GM19193 (cell line): ENCODE measurements at regions not wholly inside any gene's neighbourhood (a gene's known extent, or its start where the extent isn't known, plus 50 kb on each side); places are given as distances from the start of the nearest gene placed in this dataset.

Experiments
- POLR2A ChIP-seq: IDR thresholded peaks from 4 replicates; pipeline ENCODE4 v1.6.1; 2011; ENCODE audit not compliant: insufficient read depth, insufficient read length; ENCODE audit errors: extremely low read depth

GRCh38 chr1:23620605-23621004 lies 61.3 kb upstream of the ID3 start:
- no peak for TF ChIP-seq POLR2A

- no peak for TF ChIP-seq POLR2A
Observed at GRCh38 chr1:23619299-23620188, 60.2 kb upstream of the ID3 start.

GRCh38 chr1:23618586-23619083 lies 59.3 kb upstream of the ID3 start:
- TF ChIP-seq POLR2A, result no peak

DNA sequence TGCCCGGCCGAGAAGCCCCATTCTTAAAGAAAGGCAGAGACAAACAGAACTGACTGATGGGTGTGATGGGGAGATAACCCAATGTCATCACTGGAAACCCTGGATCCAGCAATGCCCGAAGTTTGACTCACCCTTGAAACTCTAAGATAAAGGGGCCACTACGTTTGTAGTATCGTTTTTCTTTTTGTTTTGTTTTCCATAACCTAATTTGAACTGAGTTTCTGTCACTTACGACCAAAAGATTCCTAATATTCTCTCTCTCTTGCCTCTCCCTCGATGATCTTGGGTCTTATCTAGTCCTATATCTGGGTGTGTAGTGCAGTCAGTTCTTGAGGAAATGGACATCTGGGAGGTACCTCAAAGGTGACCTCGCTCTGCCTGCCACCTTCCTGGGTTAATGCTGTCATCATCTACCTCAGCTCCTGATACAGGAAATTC lies 57.8 kb upstream of the ID3 start:
- TF ChIP-seq POLR2A, result no peak

GRCh38 chr1:23616292-23616824 lies 57.1 kb upstream of the ID3 start:
- no peak for TF ChIP-seq POLR2A

DNA sequence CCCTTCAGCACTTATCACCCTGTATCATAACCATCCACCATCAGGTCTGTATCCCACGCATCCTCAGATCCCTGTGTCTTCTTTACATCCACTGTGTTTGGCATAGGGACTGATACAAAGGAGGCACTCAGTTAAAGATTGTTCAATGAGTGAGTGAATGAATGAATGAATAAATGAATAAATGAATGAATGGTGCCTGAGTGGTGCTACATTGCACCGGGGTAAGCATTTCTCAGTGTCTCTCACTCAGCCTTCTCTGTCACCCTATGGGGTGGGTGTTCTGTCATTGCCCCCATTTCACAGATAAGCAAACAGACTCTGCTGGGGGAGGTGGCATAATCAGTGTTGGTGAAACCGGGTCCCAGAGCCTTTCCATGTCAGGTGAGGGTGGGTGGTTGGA lies 56.6 kb upstream of the ID3 start:
- TF ChIP-seq POLR2A, result no peak

GRCh38 chr1:23615423-23615822 lies 56.1 kb upstream of the ID3 start:
- TF ChIP-seq POLR2A, result no peak

DNA sequence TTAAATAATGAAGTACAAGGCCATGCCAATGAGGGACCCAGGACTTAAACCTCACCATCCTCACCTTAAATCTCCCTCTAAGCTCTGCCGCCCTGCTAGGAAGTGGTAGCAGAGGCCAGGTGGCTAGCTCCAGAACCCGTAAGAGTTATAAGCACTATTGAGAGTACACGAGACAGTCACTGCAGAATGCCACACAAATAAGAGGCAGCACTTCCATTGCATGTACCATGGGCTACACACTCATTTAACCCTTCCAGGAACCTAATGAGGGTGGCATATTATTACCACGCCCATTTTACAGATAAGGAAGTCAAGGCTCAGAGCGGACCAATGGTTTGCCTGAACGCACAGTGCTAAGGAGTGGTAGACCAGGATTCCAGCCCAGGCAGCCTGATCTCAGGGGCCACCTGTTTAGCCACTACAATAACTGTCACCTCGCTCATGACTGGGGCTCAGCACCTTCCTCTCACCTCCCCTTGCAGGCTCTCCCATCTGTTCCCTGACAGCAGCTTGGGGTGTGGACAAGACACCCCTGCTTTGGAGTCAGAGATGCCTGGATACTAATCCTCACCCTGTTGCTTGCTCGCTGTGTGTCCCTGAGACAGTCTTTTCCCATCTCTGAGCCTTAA lies 54.8 kb upstream of the ID3 start:
- TF ChIP-seq POLR2A, result peak; percentile 26

- no peak for TF ChIP-seq POLR2A
Observed at GRCh38 chr1:23613191-23614031, 54.1 kb upstream of the ID3 start.

DNA sequence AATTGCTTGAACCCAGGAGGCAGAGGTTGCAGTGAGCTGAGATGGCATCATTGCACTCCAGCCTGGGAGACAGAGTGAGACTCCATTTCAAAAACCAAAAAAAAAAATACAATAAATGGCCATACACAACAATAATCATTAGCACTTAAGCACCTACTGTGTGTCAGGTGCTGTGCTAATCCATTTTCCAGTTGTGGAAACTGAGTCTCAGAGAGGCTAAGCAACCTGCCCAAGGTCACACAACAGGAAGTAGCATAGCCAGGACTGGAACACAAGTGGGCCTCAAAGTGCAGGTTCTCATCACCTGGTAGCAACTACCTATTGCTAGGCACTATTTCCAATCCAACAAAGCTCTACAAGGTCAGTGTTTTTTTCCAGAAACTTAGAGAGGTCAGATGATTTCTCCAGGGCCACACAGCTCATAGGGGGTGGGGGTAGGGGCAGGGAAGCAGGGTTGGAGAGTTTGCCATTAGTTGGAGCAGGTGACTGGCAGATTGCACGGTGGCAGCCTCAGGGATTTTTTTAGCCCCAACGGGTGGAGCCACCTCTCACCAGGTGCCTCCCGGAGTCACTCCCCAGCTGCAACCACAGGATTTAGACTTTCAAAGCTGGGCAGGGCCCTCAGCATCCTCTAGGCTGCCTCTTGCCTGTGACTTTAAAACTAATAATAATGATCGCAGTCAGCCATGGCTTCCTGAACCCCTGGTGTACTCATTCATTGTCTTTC lies 52.5 kb upstream of the ID3 start:
- TF ChIP-seq POLR2A, result no peak

DNA sequence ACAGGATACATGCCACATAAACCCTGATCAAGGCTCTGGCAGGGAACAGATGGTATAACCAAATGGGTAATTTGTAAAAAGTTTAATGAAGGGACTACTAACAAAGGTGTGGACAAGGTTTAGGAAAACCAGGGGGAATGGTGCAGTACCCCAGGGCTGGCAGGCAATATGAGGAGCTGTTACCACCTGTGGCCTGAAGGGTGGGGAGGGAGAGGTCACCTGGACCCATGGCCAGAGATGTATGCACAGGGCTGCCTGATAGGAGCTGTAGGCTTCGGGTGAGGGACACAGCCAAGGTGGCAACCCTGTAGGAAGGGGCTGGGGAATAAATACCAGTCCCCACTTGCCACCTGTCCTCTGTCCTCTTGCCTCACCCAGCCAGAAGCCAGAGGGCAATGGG lies 51.4 kb upstream of the ID3 start:
- no peak for TF ChIP-seq POLR2A

- no peak for TF ChIP-seq POLR2A
Observed at GRCh38 chr1:23609971-23610370, 50.7 kb upstream of the ID3 start.
